ENCODE measurements at regions not wholly inside any gene's neighbourhood (a gene's known extent, or its start where the extent isn't known, plus 50 kb on each side); places are given as distances from the start of the nearest gene placed in this dataset.

DNA sequence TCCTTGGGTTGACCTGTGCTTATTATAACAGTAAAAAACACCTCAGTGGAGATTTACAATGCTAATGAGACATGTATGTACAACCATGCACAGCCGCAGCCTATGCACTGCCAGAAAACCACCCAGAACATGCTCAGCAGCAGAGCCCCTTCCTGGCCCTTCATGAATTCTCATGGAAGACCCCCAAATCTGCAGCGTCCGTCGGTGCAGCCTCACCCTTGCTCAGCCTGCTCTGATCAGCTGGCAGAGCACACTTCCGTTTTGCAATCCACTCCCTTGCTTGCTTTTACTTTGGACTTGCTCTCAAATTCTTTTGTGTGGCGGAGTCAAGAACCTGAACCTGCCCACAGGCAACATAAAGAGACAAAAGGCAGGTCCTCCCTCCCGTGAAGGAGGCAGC, 378.2 kb upstream of the SULF2 start:
- TF ChIP-seq, protein P1, sequence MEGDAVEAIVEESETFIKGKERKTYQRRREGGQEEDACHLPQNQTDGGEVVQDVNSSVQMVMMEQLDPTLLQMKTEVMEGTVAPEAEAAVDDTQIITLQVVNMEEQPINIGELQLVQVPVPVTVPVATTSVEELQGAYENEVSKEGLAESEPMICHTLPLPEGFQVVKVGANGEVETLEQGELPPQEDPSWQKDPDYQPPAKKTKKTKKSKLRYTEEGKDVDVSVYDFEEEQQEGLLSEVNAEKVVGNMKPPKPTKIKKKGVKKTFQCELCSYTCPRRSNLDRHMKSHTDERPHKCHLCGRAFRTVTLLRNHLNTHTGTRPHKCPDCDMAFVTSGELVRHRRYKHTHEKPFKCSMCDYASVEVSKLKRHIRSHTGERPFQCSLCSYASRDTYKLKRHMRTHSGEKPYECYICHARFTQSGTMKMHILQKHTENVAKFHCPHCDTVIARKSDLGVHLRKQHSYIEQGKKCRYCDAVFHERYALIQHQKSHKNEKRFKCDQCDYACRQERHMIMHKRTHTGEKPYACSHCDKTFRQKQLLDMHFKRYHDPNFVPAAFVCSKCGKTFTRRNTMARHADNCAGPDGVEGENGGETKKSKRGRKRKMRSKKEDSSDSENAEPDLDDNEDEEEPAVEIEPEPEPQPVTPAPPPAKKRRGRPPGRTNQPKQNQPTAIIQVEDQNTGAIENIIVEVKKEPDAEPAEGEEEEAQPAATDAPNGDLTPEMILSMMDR (conservative IDR thresholded peaks at IDR 0.05 in 1 of 2, IDR thresholded peaks at IDR 0.05 in 1 of 2; ENCODE audit: extremely low read depth in 1 of 2, insufficient read depth in 1 of 2, low read depth in 1 of 2, low read length in 2 of 2), result no peak
- no peak for TF ChIP-seq EZH2 (IDR thresholded peaks at IDR 0.05; ENCODE audit: borderline replicate concordance, low read length)

Measured in mammary epithelial cell (primary cell).